HL-60/S4 (cell line): ENCODE measurements at regions not wholly inside any gene's neighbourhood (a gene's known extent, or its start where the extent isn't known, plus 50 kb on each side); places are given as distances from the start of the nearest gene placed in this dataset.

ENCODE experiments used
- in situ Hi-C: fragments of 300-500 bp; cut with MboI; formaldehyde crosslinking; loops from 2 replicates; pipeline ENCODE4 v1.14.3; 2022; ENCODE audit warnings: low sequenced_read_pairs

GRCh38 chr15:47824147-47824546 lies 106.8 kb downstream of the SEMA6D start:
- in situ Hi-C loops: no loop called here

GRCh38 chr15:47829667-47830066 lies 112.4 kb downstream of the SEMA6D start:
- in situ Hi-C loops: no loop called here

GRCh38 chr15:47834093-47834492 lies 116.8 kb downstream of the SEMA6D start:
- in situ Hi-C loops: no loop called here

GRCh38 chr15:47839233-47839825 lies 122.0 kb downstream of the SEMA6D start:
- in situ Hi-C loops: no loop called here

GRCh38 chr15:47843124-47843663 lies 125.9 kb downstream of the SEMA6D start:
- in situ Hi-C loops: no loop called here

- in situ Hi-C loops: no loop called here
Measured at GRCh38 chr15:47844437-47844836, 127.1 kb downstream of the SEMA6D start.

GRCh38 chr15:47846128-47846868 lies 129.0 kb downstream of the SEMA6D start:
- in situ Hi-C loops: no loop called here

GRCh38 chr15:47846876-47847275 lies 129.6 kb downstream of the SEMA6D start:
- in situ Hi-C loops: no loop called here

GRCh38 chr15:47856071-47856470 lies 138.8 kb downstream of the SEMA6D start:
- in situ Hi-C loops: no loop called here

GRCh38 chr15:47857014-47857775 lies 139.9 kb downstream of the SEMA6D start:
- in situ Hi-C loops: no loop called here

- in situ Hi-C loops: no loop called here
Measured at GRCh38 chr15:47857776-47858167, 140.5 kb downstream of the SEMA6D start.

- in situ Hi-C loops: no loop called here
Measured at GRCh38 chr15:47861111-47861903, 144.0 kb downstream of the SEMA6D start.

GRCh38 chr15:47862402-47862801 lies 145.1 kb downstream of the SEMA6D start:
- in situ Hi-C loops: no loop called here

GRCh38 chr15:47866446-47866845 lies 149.1 kb downstream of the SEMA6D start:
- in situ Hi-C loops: no loop called here

GRCh38 chr15:47870300-47870955 lies 153.1 kb downstream of the SEMA6D start:
- in situ Hi-C loops: no loop called here

- in situ Hi-C loops: no loop called here
Measured at GRCh38 chr15:47870956-47871625, 153.8 kb downstream of the SEMA6D start.

- in situ Hi-C loops: no loop called here
Measured at GRCh38 chr15:47872208-47872607, 154.9 kb downstream of the SEMA6D start.

- in situ Hi-C loops: no loop called here
Measured at GRCh38 chr15:47872869-47873432, 155.6 kb downstream of the SEMA6D start.

- in situ Hi-C loops: no loop called here
Measured at GRCh38 chr15:47876986-47877385, 159.7 kb downstream of the SEMA6D start.
